ENCODE measurements at regions not wholly inside any gene's neighbourhood (a gene's known extent, or its start where the extent isn't known, plus 50 kb on each side); places are given as distances from the start of the nearest gene placed in this dataset.

DNA sequence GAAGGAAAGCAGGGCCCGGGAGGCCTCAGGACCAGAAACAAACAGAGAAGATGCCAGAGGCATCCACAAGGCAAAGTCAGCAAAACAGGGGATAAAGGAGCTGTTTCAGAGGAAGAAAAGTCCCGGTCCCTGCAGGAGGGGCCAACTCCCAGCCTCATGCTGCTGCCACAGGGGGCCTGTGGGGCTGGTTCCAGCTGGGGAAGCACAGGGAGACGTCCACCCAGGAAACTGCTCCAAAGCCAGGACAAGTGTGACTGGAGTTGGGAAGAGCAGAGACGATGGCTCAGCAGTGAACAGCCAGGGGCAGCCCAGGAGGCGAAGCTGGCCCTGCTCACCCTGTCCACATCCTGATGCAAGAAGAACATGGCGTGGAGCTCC is 454.4 kb downstream of the BRD1 start:
- no peak for DNase-seq

DNA sequence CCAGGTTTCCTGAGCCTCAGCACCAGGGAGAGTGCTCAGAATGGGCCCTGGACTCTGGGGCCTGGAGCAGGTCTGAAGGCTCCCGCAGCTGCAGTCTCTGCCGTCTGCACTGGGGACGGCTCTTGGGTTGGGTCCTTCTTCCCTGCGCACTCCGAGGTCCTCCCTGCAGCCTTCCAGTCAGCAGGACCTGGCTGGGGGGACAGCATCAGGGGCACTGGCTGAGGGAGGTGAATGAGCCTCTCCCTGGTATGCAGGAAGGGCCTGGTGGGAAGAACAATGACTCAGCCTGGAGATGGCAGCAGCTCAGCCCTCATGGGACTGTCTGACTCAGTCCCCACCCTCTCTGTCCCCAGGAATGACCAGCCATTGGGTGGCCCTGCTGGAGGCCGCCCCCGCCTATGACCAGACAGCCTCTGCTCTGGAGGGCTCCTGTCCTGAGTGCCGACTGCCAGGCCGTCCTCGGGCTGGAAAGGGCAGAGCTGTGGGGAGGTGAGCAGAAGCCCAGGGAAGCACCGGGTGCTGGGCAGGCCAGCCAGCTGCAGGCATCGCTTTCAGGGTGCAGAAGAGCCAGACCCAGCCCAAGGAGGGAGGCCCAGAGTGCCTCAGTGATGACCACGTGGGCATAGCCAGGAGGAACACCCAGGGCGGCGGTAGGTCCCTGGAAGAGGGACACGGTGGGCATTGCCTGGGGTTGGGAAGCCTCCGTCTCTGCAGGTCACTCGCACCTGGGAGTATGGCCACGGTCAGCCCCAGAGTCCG is 455.0 kb downstream of the BRD1 start:
- DNase-seq: no peak

DNA sequence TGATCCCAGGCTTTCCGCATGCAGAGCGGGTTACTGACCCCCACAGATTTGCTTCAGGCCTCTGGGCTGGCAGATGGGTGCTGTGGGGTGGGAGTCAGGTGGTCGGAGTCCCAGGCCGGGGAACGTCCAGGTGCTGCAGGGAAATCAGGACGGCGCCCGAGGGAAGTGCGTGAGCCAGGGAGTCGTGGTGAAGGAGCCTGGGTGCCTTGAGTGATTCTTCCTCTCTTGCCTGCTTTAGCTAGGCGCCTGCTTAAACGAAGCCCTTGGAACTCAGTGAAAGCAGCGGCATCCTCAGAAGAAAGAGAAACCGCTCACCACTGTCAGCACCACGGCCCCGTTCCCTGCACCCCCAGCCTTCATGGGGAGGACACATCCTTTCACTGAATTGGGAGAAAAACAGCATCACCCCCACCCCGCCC is 455.6 kb downstream of the BRD1 start:
- no peak for DNase-seq

DNA sequence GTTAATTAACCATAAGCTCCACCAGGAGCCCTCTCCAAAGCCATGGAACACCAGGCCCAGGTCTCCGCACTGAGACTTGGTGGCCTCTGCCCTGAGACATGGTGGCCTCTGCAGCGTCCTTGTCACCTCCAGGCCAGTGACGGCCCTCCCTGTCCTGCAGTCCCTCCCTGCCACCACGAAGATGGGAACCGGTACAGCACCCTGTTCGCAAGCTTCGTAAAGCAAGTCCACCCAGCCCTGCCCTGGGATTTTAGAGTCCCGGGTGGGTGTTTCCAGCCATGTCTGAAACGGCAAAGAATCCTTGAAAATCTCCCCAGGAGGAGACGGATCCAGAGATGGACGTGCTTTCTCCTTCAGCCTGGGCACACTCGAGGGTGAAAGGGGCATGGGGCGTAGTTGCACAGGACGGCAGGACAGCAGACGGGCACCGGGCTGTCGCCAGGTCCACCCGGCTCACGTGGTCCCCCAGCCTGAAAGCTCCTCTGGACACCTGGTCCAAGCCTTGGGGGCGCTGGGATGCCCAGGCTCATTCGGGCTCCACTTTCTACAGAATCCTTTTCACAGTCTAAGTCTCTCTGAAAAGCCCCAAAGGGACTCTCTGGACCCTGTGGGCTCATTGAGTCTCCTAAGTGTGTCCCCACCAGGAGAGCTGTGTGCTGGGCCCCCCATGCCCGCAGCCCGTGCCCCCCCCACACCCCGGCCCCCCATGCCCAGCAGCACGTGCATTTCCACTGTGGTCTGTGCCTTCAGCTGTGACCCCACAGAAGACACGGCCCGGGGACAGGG is 456.2 kb downstream of the BRD1 start:
- DNase-seq: no peak

DNA sequence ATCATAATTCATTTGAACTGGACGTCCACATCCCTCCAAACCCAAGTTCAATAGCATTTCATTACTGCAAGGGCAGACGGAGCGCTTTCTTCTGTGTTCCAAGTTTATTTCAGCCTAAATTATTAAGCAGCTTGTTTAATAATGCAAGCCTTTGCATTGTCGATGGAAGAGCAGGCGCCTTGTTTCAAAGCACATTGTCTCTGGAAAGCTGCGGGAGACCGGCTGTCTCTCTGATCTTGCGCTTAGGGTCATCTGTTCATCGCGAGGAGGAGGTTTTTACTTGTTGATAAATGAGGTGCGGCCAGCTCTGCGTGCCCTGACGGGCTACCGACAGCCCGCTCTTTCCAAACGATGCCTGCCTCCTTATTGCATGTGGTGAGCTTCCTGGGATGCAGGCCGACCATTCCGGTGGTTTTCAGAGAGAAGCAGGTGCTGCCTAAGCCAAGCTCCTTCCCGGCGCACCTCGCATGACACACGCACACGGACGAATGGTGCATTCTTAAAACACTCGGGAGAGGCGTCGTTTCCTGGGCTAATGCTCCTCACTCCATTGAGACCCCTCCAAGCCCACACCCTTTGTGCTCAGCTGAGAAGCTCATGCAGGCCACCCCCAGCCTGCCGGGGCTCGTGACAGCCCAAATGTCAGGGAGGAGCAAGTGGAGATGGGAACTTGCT is 456.9 kb downstream of the BRD1 start:
- DNase-seq: no peak

DNA sequence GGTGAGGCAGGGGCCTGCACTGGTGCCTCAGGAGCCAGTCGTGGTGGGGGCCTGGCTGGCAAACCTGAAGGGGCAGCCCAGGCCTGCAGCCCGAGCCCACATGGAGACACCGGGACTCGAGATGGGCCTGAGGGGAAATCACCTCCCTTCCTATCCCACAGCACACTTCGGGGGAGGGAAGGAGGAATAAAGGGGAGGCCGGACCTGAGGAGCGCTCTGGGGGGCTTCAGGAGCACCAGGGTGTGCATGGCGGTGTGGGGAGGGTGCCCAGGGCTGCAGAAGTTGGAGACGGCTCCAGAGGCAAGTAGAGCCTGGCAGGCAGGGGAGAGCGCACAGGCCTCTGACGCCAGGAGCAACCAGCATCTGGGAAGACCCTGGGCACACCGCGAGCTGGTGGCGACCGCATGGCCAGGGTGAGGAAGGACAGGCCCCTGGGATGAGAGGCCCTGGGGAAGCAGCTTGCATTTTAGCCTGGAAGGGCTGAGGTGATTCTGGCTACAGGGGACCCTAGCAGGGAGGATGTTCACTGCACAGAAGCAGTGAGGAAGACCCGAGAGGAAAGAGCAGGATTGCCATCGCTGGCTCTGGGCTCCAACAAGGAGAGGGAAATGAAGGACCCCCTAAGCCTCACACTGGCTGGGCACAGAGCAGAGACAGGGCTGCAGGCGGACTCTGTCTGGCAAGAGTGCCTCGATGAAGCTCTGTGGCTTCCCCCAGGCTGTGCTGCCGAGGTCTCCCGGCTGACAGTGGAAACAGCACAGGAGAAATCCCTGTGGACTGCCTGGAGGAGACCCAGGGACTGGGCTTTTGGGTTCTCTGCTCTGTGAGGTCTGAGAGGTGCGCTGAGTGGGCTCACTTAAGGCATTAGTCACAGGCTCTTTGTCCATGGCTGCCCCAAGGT is 457.7 kb downstream of the BRD1 start:
- DNase-seq: no peak

DNA sequence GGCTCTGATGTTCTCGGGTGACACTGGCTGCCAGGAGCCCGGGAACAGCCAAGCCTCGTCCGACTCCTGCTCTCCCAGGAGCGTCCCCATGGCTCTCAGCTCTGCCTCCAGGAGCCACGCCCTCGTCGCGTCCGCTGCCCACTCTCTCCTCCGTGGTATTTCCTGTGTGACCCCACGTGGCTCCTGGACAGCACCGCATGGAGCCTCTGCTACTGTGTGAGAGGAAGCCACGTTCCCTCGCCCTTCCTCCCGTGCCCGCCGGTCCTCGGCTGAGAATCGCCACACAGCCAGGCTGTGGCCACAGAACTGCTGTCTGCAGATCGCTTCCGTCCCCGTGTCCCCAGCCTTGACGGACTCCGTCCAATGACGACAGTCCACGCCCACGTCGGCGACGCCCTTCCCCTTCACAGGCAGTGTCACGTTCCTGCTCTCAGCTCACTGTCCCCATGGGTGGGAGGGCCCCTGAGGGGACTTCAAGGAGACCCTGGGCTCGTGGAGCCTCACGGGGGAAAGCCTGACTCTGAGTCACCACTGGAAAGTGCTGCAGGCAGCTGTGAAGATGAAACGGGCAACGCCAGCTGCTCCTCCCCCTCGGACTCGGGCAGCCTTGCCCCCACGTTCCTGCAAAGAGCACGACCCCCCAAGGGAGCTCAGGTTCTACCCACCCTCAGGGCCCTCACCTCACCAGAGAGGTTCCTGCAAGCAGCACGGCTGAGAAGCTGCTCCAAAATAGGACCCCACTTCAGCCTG is 458.5 kb downstream of the BRD1 start:
- no peak for DNase-seq

DNA sequence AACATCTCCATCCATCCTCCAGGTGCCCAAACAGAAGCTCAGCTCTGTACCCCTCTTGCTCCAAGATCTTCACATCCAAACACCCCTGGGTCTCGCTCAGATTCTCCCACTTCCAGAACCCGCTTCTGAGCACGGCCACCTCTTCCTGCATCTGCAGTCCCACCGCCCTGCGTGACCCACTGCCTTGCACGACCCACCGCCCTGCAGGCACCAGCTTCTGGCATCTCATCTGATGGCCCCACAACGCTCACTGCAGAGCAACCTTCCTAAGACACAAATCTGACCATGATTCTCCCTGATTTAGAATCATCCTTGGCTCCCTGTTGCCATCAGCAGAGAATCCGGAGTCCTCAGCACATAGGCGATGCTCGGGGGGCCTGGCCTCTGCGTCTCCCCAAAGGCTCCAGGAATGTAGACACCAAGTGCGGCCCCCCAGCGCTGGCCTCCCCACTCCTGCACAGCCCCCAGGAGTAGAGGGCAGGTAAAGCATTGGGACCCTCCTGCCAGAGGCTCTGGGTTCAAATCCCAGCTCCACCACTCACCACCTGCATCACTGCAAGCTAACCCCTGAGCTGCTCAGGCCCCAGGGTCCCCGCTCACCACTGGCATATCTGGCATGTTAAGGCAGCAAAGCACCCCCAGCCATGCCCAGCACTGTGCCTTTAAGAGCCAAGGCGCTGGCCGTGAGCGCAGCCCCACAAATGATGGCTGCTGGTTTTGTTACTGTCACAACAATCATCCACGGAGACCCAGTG is 459.3 kb downstream of the BRD1 start:
- DNase-seq: no peak

DNA sequence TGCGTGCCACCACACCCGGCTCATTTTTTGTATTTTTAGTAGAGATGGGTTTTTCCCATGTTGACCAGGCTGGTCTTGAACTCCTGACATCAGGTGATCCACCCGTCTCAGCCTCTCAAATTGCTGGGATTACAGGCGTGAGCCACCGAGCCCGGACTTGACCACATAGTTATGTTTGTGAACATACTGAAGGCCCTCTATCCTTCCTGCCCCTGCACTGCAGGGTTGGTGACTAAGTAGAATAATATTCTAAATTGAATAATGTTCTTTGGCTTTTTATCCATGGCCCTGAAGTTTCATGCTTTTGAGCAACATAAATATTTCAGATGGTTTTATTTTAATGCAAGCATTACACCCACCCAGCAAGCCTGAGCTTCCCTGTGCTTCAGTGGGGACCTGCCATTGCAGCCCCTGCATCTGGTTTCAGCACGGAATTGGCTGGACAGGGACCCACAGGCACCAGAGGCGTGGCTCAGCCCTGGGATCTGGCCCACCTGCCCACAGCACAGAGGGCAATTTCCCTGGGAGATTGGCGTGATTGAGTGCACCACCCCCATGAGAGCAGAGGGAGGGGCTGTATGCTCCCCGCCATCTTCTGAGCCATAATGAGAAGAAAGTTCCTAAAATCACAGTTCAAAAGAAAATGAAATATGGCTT is 460.5 kb downstream of the BRD1 start:
- no peak for DNase-seq

DNA sequence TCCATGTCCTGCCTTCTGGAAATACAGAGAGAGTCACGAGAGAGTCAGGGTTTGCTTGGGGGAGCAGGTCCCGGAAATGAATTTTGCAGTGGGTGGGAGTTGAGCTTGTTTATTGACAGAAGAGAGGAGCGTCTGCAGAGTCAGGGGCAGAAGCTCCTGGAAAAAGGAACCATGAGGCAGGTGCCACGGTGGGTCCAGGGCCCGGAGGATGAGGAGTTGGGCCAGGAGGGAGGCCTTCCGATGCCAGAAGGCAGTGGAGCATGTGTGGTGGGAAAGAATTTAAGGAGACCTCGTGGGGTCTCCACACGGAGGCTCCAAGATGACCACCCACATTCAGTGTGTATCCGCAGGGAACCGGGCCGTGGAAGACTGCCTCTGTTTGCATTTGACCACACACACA is 461.2 kb downstream of the BRD1 start:
- no peak for DNase-seq

DNA sequence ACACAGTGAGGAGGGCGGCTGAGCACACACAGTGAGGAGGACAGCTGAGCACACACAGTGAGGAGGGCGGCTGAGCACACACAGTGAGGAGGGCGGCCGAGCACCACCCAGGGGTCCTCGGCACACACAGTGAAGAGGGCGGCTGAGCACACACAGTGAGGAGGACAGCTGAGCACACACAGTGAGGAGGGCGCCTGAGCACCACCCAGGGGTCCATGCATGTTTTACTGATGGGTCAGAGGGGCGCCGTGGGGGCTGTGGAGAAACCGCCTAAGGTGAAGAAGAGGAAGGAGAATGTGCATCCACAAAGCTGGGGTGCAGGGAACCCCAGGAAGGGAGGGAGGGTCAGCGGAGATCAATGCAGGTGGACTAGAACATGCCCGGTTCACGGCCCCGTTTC is 461.8 kb downstream of the BRD1 start:
- DNase-seq: no peak

DNA sequence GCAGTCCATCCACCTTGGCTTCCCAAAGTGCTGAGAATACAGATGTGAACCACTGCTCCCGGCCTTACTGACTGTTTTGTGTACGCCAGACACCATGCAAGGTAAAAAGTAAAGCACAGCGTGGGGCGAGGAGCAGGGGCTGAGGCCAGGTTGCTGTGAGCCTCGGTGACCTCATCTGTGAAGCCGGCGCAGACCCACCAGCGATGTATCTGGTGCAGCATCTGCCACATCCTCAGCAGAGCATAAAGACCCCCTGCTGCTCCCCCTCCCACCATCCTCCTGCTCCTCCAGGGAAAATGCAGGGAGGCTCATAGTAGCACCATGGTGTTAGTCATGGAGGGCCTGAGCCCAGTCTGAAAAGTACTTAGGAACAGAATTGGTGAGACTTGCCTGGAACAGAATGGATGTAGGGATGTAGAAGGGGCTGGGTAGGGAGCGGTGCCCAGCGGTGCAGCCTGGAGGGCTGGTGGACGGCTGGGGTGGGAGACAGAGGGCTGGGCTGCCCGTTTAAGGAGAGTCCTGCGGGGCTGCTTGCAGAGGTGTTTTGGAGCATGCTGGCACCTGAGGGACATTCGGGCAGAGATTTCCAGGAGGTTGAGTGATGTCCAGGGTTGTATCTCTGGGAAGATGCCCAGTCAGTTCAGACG is 462.4 kb downstream of the BRD1 start:
- no peak for DNase-seq

DNA sequence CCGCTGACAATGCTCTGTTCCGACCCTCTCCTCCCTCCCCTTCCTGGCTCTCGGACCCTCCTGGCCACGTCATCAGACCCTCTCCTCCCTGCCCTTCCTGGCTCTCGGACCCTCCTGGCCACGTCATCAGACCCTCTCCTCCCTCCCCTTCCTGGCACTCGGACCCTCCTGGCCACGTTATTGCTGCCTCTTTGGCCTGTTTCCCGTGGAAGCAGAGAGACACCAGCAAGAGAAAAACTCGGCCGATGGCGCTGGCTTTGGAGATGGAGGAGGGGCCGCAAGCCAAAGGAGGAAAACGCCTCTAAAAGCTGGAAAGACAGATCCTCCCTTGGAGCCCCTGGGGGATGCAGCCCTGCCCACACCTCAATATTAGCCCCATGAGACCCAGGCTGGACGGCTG is 463.3 kb downstream of the BRD1 start:
- no peak for DNase-seq

DNA sequence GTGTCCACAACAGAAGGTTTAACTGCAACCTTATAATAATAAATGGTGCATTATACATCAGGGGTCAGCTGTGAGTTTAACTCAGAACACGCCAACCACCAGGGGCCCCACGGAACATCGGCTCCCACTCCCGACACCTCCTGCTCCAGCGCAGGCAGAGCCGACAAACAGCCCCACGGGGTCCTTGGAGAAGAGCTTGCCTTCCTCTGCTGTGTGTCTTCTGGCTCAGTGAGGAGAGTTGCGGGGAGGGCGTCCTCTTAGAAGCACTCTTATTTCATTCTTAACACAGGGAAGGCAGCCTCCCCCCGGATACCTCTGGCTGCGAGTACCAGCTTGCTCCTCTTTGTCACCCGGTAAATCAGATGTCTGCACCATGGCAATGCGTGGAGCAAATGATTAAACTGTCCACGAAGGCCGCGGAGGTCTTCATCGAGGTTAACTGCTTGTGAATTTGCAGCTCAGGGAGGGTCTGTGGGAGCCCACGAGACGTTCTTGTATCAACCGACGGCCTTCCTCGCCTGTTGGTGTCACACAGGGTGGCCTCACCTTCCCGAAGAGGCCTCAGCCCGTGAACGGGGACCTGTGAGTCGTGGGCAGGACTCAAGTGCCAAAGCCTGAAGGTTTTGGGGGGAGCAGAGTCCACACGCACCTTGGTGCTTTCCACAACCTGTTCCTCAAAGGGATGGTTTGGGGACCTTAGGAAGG is 464.0 kb downstream of the BRD1 start:
- DNase-seq: no peak

DNA sequence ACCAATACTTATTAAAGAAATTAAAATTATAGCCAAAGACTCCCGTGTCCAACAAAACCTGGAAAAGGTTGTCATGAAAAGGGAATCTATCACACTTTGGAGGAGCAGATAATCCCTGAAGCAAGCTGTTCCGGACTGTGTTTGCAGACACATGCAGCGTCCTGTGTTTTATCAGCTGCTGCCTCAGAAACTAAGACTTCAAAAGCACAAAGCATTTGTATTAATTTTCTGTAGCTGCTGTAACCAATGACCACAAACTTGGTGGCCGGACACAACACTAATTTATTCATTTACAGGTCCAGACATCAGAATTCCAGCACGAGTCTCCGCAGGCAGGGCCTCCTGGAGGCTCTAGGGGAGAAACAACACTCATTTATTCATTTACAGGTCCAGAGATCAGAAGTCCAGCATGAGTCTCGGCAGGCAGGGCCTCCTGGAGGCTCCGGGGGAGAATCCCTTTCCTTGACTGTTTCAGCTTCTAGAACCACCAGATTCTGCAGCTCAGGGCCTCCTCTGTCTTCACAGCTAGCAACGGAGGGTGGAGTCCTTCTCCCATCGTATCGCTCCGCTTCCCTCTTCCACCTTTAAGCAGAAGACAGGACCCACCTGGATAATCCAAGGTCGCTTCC is 465.3 kb downstream of the BRD1 start:
- DNase-seq: no peak

DNA sequence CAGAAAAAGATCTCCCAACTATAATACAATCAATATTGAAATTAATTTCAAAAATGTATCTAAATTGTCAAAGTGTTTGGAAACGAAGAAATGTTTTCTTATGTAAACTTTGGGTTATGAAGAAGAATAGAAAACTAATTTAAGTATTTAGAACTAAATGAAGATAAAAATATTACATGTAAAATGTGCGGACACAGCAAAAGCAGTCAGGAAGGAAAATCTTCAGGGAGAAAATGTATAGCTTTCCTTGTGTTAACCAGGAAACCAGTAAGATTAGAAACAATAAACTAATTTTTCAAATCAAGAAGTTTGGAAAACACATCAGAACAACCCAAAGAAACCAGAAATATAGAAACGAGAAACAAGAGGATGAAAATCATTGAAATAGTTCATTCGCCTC is 466.5 kb downstream of the BRD1 start:
- no peak for DNase-seq

DNA sequence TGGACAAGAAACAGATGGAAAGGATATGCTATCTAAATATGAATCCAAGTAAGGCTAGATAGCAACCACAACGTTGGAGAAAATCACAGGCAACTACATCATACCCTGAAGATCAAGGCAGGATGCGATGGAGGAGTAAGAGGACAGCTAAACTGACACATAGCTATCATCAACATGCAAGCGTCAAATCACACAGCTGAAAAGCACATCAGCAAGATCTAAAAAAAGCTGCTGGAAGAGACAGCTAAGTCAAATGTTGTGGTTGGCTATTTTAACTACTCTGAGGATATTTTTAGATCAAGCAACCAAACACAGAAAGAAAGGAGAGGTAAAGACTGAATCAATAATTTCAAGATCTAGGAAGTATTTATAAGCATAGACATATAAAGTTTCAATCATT is 466.9 kb downstream of the BRD1 start:
- DNase-seq: no peak

DNA sequence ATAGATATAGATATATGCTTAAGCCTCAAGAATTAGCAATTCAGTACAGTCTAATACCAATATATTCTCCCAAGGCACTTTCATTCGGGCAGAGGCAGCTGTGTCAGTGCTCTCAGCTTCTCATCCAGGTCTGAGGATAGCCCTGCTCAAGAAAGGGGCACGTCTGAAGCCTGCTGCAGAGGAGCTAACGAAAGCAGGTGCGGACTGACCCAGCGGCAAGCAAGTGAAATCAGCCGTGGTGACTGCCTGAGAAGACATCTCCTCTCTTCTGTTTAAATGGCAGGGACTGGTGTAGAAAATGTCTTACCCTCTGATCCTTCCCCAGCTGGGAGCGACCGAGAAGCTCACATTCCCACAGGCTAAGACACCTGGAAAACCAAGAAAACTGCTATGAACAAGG is 468.6 kb downstream of the BRD1 start:
- no peak for DNase-seq
